ENCODE measurements at regions not wholly inside any gene's neighbourhood (a gene's known extent, or its start where the extent isn't known, plus 50 kb on each side); places are given as distances from the start of the nearest gene placed in this dataset.

DNA sequence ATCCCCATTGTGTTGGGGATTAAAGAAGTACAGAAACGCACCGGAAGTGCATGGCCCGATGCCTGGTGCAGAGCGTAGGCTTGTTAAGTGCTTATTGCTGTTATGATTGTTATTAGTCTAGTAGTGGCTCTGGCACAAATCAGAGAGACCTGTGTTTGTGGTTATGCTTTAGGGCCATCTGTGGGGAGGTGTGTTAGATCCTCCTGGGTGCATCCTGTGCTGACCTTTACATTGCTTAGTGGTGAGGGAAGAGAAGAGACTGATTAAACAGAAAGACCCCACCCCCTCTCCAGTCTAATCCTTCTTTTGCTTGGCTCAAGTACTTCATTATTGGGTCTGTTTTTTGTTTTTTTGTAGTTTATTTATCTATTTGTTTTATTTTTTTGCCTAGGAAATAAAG lies 112.7 kb upstream of the SPRY4 start:
- H3K9me3 ChIP-seq = no peaks in the 10 kb centered on the region
- no peak overlapping the region for H3K4me3 ChIP-seq
- no peak for DNase-seq (ENCODE audit: low spot score)
- H3K36me3 ChIP-seq = no peaks in the 10 kb centered on the region
- H3K27me3 ChIP-seq (replicated peaks; ENCODE audit: insufficient read depth) = no peaks in the 10 kb centered on the region
- TF ChIP-seq, protein P1, sequence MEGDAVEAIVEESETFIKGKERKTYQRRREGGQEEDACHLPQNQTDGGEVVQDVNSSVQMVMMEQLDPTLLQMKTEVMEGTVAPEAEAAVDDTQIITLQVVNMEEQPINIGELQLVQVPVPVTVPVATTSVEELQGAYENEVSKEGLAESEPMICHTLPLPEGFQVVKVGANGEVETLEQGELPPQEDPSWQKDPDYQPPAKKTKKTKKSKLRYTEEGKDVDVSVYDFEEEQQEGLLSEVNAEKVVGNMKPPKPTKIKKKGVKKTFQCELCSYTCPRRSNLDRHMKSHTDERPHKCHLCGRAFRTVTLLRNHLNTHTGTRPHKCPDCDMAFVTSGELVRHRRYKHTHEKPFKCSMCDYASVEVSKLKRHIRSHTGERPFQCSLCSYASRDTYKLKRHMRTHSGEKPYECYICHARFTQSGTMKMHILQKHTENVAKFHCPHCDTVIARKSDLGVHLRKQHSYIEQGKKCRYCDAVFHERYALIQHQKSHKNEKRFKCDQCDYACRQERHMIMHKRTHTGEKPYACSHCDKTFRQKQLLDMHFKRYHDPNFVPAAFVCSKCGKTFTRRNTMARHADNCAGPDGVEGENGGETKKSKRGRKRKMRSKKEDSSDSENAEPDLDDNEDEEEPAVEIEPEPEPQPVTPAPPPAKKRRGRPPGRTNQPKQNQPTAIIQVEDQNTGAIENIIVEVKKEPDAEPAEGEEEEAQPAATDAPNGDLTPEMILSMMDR (IDR thresholded peaks at IDR 0.05) = no peak
- H3K4me1 ChIP-seq (ENCODE audit: control insufficient read depth in 1 of 2, low read depth in 2 of 2) = peaks cover 0 to 13% of the 10 kb centered on the region in 2 donors
- ATAC-seq (ENCODE audit: insufficient number of reproducible peaks, low FRiP score, low read depth) = no peak
- H3K27ac ChIP-seq = no peak overlapping the region

DNA sequence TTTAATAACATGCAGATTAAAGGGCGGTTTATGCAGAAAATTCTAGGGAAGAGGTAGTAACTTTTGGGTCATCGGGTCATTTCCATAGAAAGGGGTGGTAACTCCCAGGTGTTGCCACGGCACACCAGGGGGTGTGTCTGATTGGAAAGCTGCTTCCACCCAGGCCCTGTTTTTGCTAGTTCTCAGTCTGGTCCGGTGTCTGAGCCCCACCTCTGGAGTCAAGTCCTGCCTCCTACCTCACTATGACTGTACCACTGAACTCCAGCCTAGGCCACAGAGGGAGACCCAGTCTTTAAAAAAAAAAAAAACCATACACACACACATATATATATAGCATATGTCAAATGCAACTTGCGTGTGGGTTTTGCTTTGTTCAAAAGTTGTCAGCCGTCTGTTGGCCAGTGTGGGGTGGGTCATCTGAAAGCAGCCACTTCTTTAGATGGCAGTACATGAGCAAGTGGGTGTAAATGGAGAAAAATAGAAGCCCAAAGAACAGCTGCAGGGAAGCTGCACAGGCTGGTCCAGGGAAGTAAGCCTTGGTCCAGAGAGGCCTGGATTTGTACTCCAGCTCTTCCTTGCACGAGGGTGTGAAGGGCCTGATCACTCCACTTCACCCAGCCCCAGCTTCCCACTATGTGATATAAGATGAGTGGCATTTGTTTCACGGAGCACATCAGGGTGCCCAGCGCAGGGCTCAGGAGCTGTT lies 110.7 kb upstream of the SPRY4 start:
- no peaks in the 10 kb centered on the region for H3K27me3 ChIP-seq (replicated peaks; ENCODE audit: insufficient read depth)
- ATAC-seq (ENCODE audit: insufficient number of reproducible peaks, low FRiP score, low read depth) (no peak), DNase-seq (ENCODE audit: low spot score) (no peak)
- no peak overlapping the region for H3K4me3 ChIP-seq
- no peaks in the 10 kb centered on the region for H3K9me3 ChIP-seq
- H3K36me3 ChIP-seq = no peaks in the 10 kb centered on the region
- no peak overlapping the region for H3K27ac ChIP-seq
- TF ChIP-seq, protein P1 (IDR thresholded peaks at IDR 0.05) = no peak
- H3K4me1 ChIP-seq (ENCODE audit: control insufficient read depth in 1 of 2, low read depth in 2 of 2) = peaks cover 0 to 13% of the 10 kb centered on the region in 2 donors

DNA sequence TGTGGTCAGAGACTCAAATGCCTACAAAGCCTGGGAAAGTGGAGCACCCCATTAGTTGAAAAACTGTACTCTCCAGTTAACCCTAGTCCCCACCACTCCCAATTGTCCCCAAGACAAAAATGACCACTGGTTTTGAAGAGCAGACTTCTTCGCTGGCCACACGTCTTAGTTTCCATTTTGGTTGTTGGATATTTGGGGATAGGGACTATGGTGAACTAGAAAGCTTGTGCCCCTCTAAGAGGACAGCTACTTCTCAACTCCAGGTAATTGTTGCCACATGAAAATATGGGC lies 109.4 kb upstream of the SPRY4 start:
- no peak overlapping the region for H3K4me3 ChIP-seq
- TF ChIP-seq, protein P1 (IDR thresholded peaks at IDR 0.05) = no peak
- H3K27ac ChIP-seq = no peak overlapping the region
- ATAC-seq (ENCODE audit: insufficient number of reproducible peaks, low FRiP score, low read depth) (no peak), DNase-seq (ENCODE audit: low spot score) (no peak)
- H3K9me3 ChIP-seq = no peaks in the 10 kb centered on the region
- no peaks in the 10 kb centered on the region for H3K36me3 ChIP-seq
- no peaks in the 10 kb centered on the region for H3K27me3 ChIP-seq (replicated peaks; ENCODE audit: insufficient read depth)
- peaks cover 0 to 7% of the 10 kb centered on the region in 2 donors for H3K4me1 ChIP-seq (ENCODE audit: control insufficient read depth in 1 of 2, low read depth in 2 of 2)

DNA sequence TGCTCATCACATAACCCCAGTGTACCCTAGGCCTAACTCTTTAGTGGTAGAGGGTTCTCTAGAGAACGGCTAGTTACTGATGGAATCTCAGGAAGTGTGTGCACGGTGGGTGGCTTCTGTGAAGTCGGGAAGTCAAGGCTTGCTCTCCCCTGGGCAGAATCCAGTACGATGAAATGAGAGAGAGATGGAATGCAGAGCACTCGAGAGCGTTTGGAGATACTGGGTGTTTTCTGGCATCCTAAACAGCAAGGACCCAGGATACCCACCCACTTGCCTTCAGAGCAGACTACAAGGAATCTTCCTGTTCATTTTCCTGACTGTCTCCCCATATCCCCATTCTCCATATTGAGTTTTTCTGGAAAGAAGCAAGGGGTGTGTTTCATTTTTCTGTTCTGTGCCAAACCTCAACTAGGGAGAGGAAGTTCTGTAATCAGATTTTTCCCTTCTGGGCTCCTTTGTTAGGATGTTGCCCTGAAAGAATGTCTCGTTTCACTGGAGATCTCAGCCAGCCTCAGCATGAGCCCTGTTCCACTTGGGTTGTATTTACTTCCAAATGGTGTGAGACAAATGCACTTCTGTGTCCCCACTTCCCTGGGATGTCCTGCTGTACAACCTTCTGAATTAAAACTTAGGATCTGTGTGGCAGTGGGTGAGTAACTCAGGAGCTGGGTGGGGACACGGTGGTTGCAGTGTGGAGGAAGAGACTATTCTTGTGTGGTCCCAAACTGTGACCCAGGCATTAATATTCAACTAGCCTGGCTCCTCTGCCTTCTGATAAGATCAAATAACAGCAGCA lies 108.9 kb upstream of the SPRY4 start:
- no peak overlapping the region for H3K4me3 ChIP-seq
- H3K27ac ChIP-seq = no peak overlapping the region
- H3K27me3 ChIP-seq (replicated peaks; ENCODE audit: insufficient read depth) = no peaks in the 10 kb centered on the region
- no peaks in the 10 kb centered on the region for H3K36me3 ChIP-seq
- peaks cover 0 to 5% of the 10 kb centered on the region in 2 donors for H3K4me1 ChIP-seq (ENCODE audit: control insufficient read depth in 1 of 2, low read depth in 2 of 2)
- no peaks in the 10 kb centered on the region for H3K9me3 ChIP-seq
- no peak for DNase-seq (ENCODE audit: low spot score)
- no peak for ATAC-seq (ENCODE audit: insufficient number of reproducible peaks, low FRiP score, low read depth)
- TF ChIP-seq, protein P1 (IDR thresholded peaks at IDR 0.05) = no peak

DNA sequence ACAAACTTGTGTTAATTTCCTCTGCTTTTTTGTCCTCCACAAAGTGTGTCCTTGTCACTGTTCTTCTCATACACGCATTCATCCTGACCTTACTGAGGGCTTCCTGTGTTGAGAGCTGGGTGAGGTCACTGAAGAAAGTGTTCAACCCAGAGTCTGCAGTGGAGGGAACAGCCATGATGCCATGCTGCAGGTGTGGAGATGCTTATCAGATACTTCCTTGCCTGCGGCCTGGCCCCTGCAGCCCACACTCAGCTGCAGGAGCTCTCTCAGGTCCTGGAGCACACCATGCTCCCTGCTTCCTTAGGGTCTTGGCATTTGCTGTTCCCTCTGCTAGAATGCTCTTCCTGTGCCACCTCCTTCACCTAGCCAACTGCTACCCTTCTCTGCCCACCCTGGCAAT lies 108.1 kb upstream of the SPRY4 start:
- DNase-seq (ENCODE audit: low spot score) = no peak
- ATAC-seq (ENCODE audit: insufficient number of reproducible peaks, low FRiP score, low read depth) = no peak
- no peaks in the 10 kb centered on the region for H3K36me3 ChIP-seq
- H3K4me1 ChIP-seq (ENCODE audit: control insufficient read depth in 1 of 2, low read depth in 2 of 2) = no peaks in the 10 kb centered on the region
- no peaks in the 10 kb centered on the region for H3K27me3 ChIP-seq (replicated peaks; ENCODE audit: insufficient read depth)
- H3K27ac ChIP-seq = no peak overlapping the region
- TF ChIP-seq, protein P1 (IDR thresholded peaks at IDR 0.05) = no peak
- no peak overlapping the region for H3K4me3 ChIP-seq
- no peaks in the 10 kb centered on the region for H3K9me3 ChIP-seq
